Spinal cord (tissue), 9 donors: ENCODE measurements at regions not wholly inside any gene's neighbourhood (a gene's known extent, or its start where the extent isn't known, plus 50 kb on each side); places are given as distances from the start of the nearest gene placed in this dataset.
"Not testable (repeated sequence)": the region's sequence is repeated elsewhere in the genome, so short reads cannot be mapped to it uniquely, and the experiment has no call there.

ENCODE experiments used
- DNase-seq, 6 donors: peaks; one replicate each; pipeline versions ENCODE4 v3.0.0 to v3.0.0-alpha.2; 2013 to 2015; ENCODE audit warnings: low spot score in 6 of 6, low read depth in 4 of 6
- H3K27ac ChIP-seq: one replicate; pipeline ENCODE4 v1.5.1; 2013; ENCODE audit warnings: low read depth, low read length, control low read depth
- H3K27me3 ChIP-seq: one replicate; pipeline ENCODE4 v1.6.1; 2013; ENCODE audit warnings: low read length; ENCODE audit not compliant: control insufficient read depth, insufficient read depth
- H3K36me3 ChIP-seq: one replicate; pipeline ENCODE4 v1.6.1; 2013; ENCODE audit warnings: low read length; ENCODE audit not compliant: control insufficient read depth, insufficient read depth
- H3K4me1 ChIP-seq: one replicate; pipeline ENCODE4 v1.6.1; 2013; ENCODE audit warnings: low read length; ENCODE audit not compliant: control insufficient read depth, insufficient read depth
- H3K4me3 ChIP-seq: one replicate; pipeline ENCODE4 v1.5.1; 2013; ENCODE audit warnings: low read depth, low read length, control low read depth
- H3K9me3 ChIP-seq: one replicate; pipeline ENCODE4 v1.6.1; 2013; ENCODE audit warnings: low read length; ENCODE audit not compliant: control insufficient read depth, insufficient read depth
- WGBS: methylation state at CpG from one replicate; pipeline ENCODE4 v1.1.5; 2013; ENCODE audit warnings: missing lambda C conversion rate; ENCODE audit not compliant: insufficient coverage; 5-methylcytosine and 5-hydroxymethylcytosine counted together
- donor health status: healthy.

- Histone ChIP-seq H3K27ac (no peak overlapping the region), H3K27me3 (no peaks in the 10 kb centered on the region), H3K9me3 (no peaks in the 10 kb centered on the region), H3K4me3 (no peak overlapping the region), H3K4me1 (no peaks in the 10 kb centered on the region), H3K36me3 (no peaks in the 10 kb centered on the region)
- DNase-seq, result no peak
- WGBS, result no CpG with 5 or more reads among the region's 2 CpGs
These were observed 487.1 kb downstream of the PCNX1 start for GRCh38 chr14:71394386-71394785.

GRCh38 chr14:71395151-71395604 is 487.9 kb downstream of the PCNX1 start:
- no peaks in the 10 kb centered on the region for H3K4me1 ChIP-seq
- no peak overlapping the region for H3K27ac ChIP-seq
- WGBS, result 95% methylated on average over 4 of the region's 5 CpGs
- no peak for DNase-seq
- no peak overlapping the region for H3K4me3 ChIP-seq
- H3K27me3 ChIP-seq, result no peaks in the 10 kb centered on the region
- no peaks in the 10 kb centered on the region for H3K9me3 ChIP-seq
- H3K36me3 ChIP-seq, result no peaks in the 10 kb centered on the region

GRCh38 chr14:71395636-71396035 is 488.4 kb downstream of the PCNX1 start:
- DNase-seq, result no peak
- Histone ChIP-seq H3K27ac (no peak overlapping the region), H3K36me3 (no peaks in the 10 kb centered on the region), H3K9me3 (no peaks in the 10 kb centered on the region), H3K27me3 (no peaks in the 10 kb centered on the region), H3K4me1 (no peaks in the 10 kb centered on the region), H3K4me3 (no peak overlapping the region)
- no CpG with 5 or more reads among the region's 2 CpGs for WGBS

- no peaks in the 10 kb centered on the region for H3K9me3 ChIP-seq
- H3K4me1 ChIP-seq, result no peaks in the 10 kb centered on the region
- no peak overlapping the region for H3K27ac ChIP-seq
- no peak for DNase-seq
- no peaks in the 10 kb centered on the region for H3K36me3 ChIP-seq
- 72% methylated on average over 2 of the region's 3 CpGs for whole genome bisulfite sequencing
- H3K4me3 ChIP-seq, result no peak overlapping the region
- H3K27me3 ChIP-seq, result no peaks in the 10 kb centered on the region
These were observed 488.9 kb downstream of the PCNX1 start for GRCh38 chr14:71396050-71396677.

GRCh38 chr14:71397371-71397770 is 490.1 kb downstream of the PCNX1 start:
- no peak overlapping the region for H3K27ac ChIP-seq
- no peaks in the 10 kb centered on the region for H3K9me3 ChIP-seq
- H3K4me3 ChIP-seq, result no peak overlapping the region
- H3K27me3 ChIP-seq, result no peaks in the 10 kb centered on the region
- no peak for DNase-seq
- no peaks in the 10 kb centered on the region for H3K36me3 ChIP-seq
- H3K4me1 ChIP-seq, result no peaks in the 10 kb centered on the region

GRCh38 chr14:71398450-71398849 is 491.2 kb downstream of the PCNX1 start:
- 100% methylated on average over 3 of the region's 3 CpGs for WGBS
- no peaks in the 10 kb centered on the region for H3K27me3 ChIP-seq
- H3K4me3 ChIP-seq, result no peak overlapping the region
- DNase-seq, result no peak
- no peaks in the 10 kb centered on the region for H3K4me1 ChIP-seq
- no peaks in the 10 kb centered on the region for H3K9me3 ChIP-seq
- H3K36me3 ChIP-seq, result no peaks in the 10 kb centered on the region
- no peak overlapping the region for H3K27ac ChIP-seq

GRCh38 chr14:71399057-71399487 is 491.8 kb downstream of the PCNX1 start:
- no peaks in the 10 kb centered on the region for H3K27me3 ChIP-seq
- DNase-seq, result no peak
- no peaks in the 10 kb centered on the region for H3K36me3 ChIP-seq
- no peaks in the 10 kb centered on the region for H3K9me3 ChIP-seq
- no CpG with 5 or more reads among the region's 3 CpGs for WGBS
- H3K4me3 ChIP-seq, result no peak overlapping the region
- no peak overlapping the region for H3K27ac ChIP-seq
- H3K4me1 ChIP-seq, result no peaks in the 10 kb centered on the region

GRCh38 chr14:71400871-71401321 is 493.6 kb downstream of the PCNX1 start:
- Histone ChIP-seq H3K4me3 (no peak overlapping the region), H3K9me3 (no peaks in the 10 kb centered on the region), H3K27me3 (no peaks in the 10 kb centered on the region), H3K36me3 (no peaks in the 10 kb centered on the region), H3K27ac (no peak overlapping the region), H3K4me1 (no peaks in the 10 kb centered on the region)
- DNase-seq, result peak in 1 of 6 donors; percentile 13
- WGBS, result no CpG with 5 or more reads among the region's 3 CpGs

- not testable (repeated sequence) for H3K4me1 ChIP-seq, H3K27ac ChIP-seq, DNase-seq, H3K4me3 ChIP-seq, H3K9me3 ChIP-seq, H3K36me3 ChIP-seq, H3K27me3 ChIP-seq
- WGBS, result 100% methylated on average over 1 of the region's 3 CpGs
These were observed 495.2 kb downstream of the PCNX1 start for GRCh38 chr14:71402415-71402814.

- Histone ChIP-seq H3K4me3 (no peak overlapping the region), H3K27me3 (no peaks in the 10 kb centered on the region), H3K9me3 (no peaks in the 10 kb centered on the region), H3K4me1 (no peaks in the 10 kb centered on the region), H3K36me3 (no peaks in the 10 kb centered on the region), H3K27ac (no peak overlapping the region)
- DNase-seq, result no peak
These were observed 496.4 kb downstream of the PCNX1 start for GRCh38 chr14:71403656-71404055.
